ENCODE measurements at regions not wholly inside any gene's neighbourhood (a gene's known extent, or its start where the extent isn't known, plus 50 kb on each side); places are given as distances from the start of the nearest gene placed in this dataset.

- no peak overlapping the region for H3K27ac Mint-ChIP-seq
- H3K4me3 Mint-ChIP-seq: no peak overlapping the region
- H3K9me3 Mint-ChIP-seq: no peaks in the 10 kb centered on the region
- peaks cover 2% of the 10 kb centered on the region; the same call in 1 of the 2 replicates for H3K27me3 Mint-ChIP-seq (ENCODE audit: insufficient read depth)
- H3K36me3 Mint-ChIP-seq (ENCODE audit: low read depth): no peaks in the 10 kb centered on the region
- peaks cover 13% of the 10 kb centered on the region for H3K4me1 Mint-ChIP-seq (ENCODE audit: low read depth)
- no peak for DNase-seq
- no peak for TF ChIP-seq CTCF (IDR thresholded peaks at IDR 0.05)
Observed at GRCh38 chr12:47321436-47321835, 241.7 kb upstream of the AMIGO2 start.

- Mint-ChIP-seq H3K4me3 (no peak overlapping the region), H3K4me1 (ENCODE audit: low read depth) (peaks cover 14% of the 10 kb centered on the region), H3K36me3 (ENCODE audit: low read depth) (no peaks in the 10 kb centered on the region), H3K27ac (no peak overlapping the region), H3K27me3 (ENCODE audit: insufficient read depth) (no peaks in the 10 kb centered on the region), H3K9me3 (no peaks in the 10 kb centered on the region)
- no peak for TF ChIP-seq CTCF (IDR thresholded peaks at IDR 0.05)
- DNase-seq: no peak
Observed at GRCh38 chr12:47319746-47320145, 240.0 kb upstream of the AMIGO2 start.

GRCh38 chr12:47318963-47319362, 239.2 kb upstream of the AMIGO2 start:
- Mint-ChIP-seq H3K4me3 (no peak overlapping the region), H3K4me1 (ENCODE audit: low read depth) (peaks cover 14% of the 10 kb centered on the region), H3K27ac (no peak overlapping the region), H3K27me3 (ENCODE audit: insufficient read depth) (no peaks in the 10 kb centered on the region), H3K9me3 (no peaks in the 10 kb centered on the region), H3K36me3 (ENCODE audit: low read depth) (no peaks in the 10 kb centered on the region)
- no peak for DNase-seq
- TF ChIP-seq CTCF (IDR thresholded peaks at IDR 0.05): no peak

- Mint-ChIP-seq H3K36me3 (ENCODE audit: low read depth) (no peaks in the 10 kb centered on the region), H3K27ac (no peak overlapping the region), H3K9me3 (no peaks in the 10 kb centered on the region), H3K4me1 (ENCODE audit: low read depth) (peaks cover 14% of the 10 kb centered on the region), H3K4me3 (no peak overlapping the region), H3K27me3 (ENCODE audit: insufficient read depth) (no peaks in the 10 kb centered on the region)
- DNase-seq: peak; percentile 29
- TF ChIP-seq CTCF (IDR thresholded peaks at IDR 0.05): no peak
Observed at GRCh38 chr12:47317175-47317915, 237.6 kb upstream of the AMIGO2 start.

GRCh38 chr12:47316609-47317049, 236.9 kb upstream of the AMIGO2 start:
- Mint-ChIP-seq H3K27ac (no peak overlapping the region), H3K9me3 (no peaks in the 10 kb centered on the region), H3K27me3 (ENCODE audit: insufficient read depth) (no peaks in the 10 kb centered on the region), H3K4me1 (ENCODE audit: low read depth) (peaks cover 14% of the 10 kb centered on the region), H3K36me3 (ENCODE audit: low read depth) (no peaks in the 10 kb centered on the region), H3K4me3 (no peak overlapping the region)
- no peak for DNase-seq
- TF ChIP-seq CTCF (IDR thresholded peaks at IDR 0.05): no peak
